Hindlimb muscle (tissue), 1 donor: ENCODE measurements at regions not wholly inside any gene's neighbourhood (a gene's known extent, or its start where the extent isn't known, plus 50 kb on each side); places are given as distances from the start of the nearest gene placed in this dataset.

Experiments
- DNase-seq: peaks from one replicate; pipeline ENCODE4 v3.0.0-alpha.2; 2013

DNA sequence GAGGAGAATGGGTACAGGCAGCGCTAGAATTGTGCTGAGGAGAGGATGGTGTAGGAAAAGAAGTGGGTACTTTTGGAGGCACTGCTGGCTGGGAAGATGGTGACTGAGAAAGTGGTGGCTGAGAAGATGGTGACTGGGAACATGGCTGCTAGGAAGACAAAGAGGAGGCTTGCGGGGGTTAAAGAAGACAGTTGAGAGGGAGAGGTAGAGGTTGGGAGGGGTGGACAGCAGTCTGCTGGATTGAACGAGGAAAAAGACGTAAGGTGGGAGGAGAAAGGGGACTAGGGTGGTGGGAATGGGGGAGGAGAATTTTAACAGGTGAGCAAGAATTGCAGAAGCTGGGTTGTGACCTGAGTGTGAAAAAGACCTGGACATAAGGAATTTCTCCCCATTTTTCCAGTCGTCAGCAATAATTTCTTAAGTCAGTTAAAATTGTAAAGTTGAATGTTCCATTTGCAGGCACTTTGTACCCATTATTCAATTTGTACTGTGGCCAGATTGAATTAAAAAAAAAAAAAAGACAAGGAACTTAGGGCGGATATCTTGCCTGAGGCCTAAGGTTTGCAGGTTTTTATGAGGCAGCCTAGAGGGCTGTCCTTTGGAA lies 2450.0 kb downstream of the TP53TG3F start:
- DNase-seq = no peak

DNA sequence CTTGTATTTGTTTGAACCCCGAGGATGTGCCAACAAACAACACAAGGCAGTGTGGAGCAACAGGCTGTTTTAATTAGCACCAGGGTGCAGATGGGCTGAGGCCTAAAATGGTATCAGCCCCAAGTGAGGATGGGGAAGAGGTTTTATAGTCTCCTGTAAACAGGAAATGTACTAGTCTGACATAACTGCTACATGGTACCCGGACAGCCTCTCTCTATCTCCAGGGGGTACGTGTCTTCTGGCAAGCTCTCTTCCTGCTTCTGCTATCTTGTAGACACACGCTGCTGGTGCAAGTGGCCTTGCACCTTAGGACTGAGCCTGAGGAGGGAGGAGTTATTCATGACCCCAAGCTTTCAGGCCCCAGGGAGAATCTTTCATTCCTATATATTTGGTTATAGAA lies 2451.0 kb downstream of the TP53TG3F start:
- DNase-seq = no peak

DNA sequence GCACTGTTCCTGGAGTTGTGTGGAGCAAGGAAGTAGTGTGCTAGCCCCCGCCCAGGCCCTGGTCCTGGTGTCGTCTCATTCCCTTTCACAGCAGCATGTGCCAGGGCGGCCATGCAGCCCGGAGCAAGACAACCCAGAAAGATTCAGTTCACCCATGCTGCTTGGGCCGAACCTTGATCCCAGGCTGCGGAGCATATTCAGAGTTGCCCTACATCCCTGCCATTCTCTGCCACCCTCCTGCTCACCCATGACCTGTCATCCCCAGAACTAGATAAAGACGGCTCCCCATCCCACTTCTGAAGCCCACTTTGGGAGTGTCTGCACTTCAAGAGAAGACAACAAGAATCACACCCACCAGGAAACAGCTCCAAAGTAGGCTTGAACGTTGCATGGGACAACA lies 2452.5 kb downstream of the TP53TG3F start:
- no peak for DNase-seq

DNA sequence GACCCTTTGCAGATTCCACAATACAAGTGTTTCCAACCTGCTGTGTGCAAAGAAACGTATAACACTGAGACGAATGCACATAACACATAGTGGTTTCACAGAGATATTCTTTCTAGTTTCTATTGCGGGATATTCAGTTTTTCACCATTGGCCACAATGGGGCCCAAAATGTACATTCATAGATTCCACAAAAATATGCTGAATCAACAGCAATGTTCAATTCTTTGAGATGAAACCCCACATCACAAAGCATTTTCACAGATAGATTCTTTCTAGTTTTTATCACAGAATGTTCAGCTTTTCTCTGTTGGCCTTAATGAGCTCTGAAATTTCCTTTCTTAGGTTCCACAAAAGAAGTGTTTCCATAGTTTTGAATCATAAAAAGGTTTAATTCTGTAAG lies 2472.3 kb downstream of the TP53TG3F start:
- no peak for DNase-seq
